HCT116 (cell line): ENCODE measurements at regions not wholly inside any gene's neighbourhood (a gene's known extent, or its start where the extent isn't known, plus 50 kb on each side); places are given as distances from the start of the nearest gene placed in this dataset.

Experiments used
- ATAC-seq: fragments of 200-7000 bp; cut with Tn5 transposase; 2 replicates; pipeline ENCODE4 v1.9.1; 2020; ENCODE audit warnings: mild to moderate bottlenecking, moderate library complexity
- BruUV-seq: library from RNA; stranded (reverse); fragments of 400-500 nt; replicated peaks from 2 replicates; lab custom pipeline; 2021; lab: Mats Ljungman, UMichigan
- CTCF ChIA-PET: fragments of 300-600 bp; sonication (Branson Sonifier 250); formaldehyde crosslinking; loops from one replicate; lab custom pipeline; 2021; ENCODE audit warnings: antibody characterized with exemption; lab: Charles Lee
- POLR2A ChIA-PET: fragments of 300-600, 350-600 bp; sonication (Branson Sonifier 250); formaldehyde crosslinking; loops from one replicate; lab custom pipeline; 2021; ENCODE audit warnings: antibody characterized with exemption; lab: Charles Lee
- RAD21 ChIA-PET, 2 experiments: fragments of 300-600 bp; sonication (Branson Sonifier 250); formaldehyde crosslinking; loops; one replicate each; lab custom pipeline; 2023; ENCODE audit warnings: low total read pairs in 2 of 2; ENCODE audit not compliant: uncharacterized antibody in 2 of 2, unreplicated experiment in 2 of 2, low non-redundant PET in 1 of 2; lab: Charles Lee
- DNase-seq: peaks from one replicate; pipeline ENCODE4 v3.0.0-alpha.2; 2010; ENCODE audit warnings: low read depth, low spot score
- H2AFZ ChIP-seq: fragments of 200-600 bp; shearing (Covaris generic), sonication (generic); 2 replicates; pipeline ENCODE4 v1.6.1; 2017; ENCODE audit warnings: low read depth, mixed run types, mixed read lengths, antibody characterized with exemption, low read length; ENCODE audit not compliant: poor library complexity, severe bottlenecking
- H3K27ac ChIP-seq: 2 replicates; pipeline ENCODE4 v1.5.1; 2012; ENCODE audit warnings: low read depth, low read length
- H3K27me3 ChIP-seq: fragments of 200-600 bp; sonication (generic); 2 replicates; pipeline ENCODE4 v1.6.1; 2016; ENCODE audit warnings: mixed run types, low read length, mixed read lengths; ENCODE audit not compliant: insufficient read depth
- H3K36me3 ChIP-seq, 2 experiments: fragments of 200-500 bp in 1 of 2; fragments of 200-600 bp in 1 of 2; sonication (Bioruptor generic) in 1 of 2; sonication (generic) in 1 of 2; 2 replicates each; pipeline versions ENCODE4 v1.5.1 to v1.6.1; 2014 to 2016; ENCODE audit warnings: low read length in 2 of 2, inconsistent platforms in 1 of 2, mixed read lengths in 1 of 2, mixed run types in 1 of 2; ENCODE audit not compliant: insufficient read depth in 2 of 2, control insufficient read depth in 1 of 2
- H3K4me1 ChIP-seq, 2 experiments: fragments of 200-600 bp in 1 of 2; sonication (generic) in 1 of 2; 2 replicates each; pipeline versions ENCODE4 v1.5.1 to v1.6.1; 2012 to 2017; ENCODE audit warnings: low read length in 2 of 2, inconsistent platforms in 1 of 2, mild to moderate bottlenecking in 1 of 2, mixed read lengths in 1 of 2, mixed run types in 1 of 2, moderate library complexity in 1 of 2; ENCODE audit not compliant: insufficient read depth in 2 of 2, control insufficient read depth in 1 of 2
- H3K4me2 ChIP-seq: fragments of 200-600 bp; sonication (generic); 2 replicates; pipeline ENCODE4 v1.6.1; 2017; ENCODE audit warnings: mixed run types, low read length, mixed read lengths
- H3K4me3 ChIP-seq, 2 experiments: fragments of 200-600 bp in 1 of 2; sonication (generic) in 1 of 2; replicated peaks in 1 of 2; 2 replicates each; pipeline ENCODE4 v1.5.1; 2011 to 2016; ENCODE audit warnings: low read length in 2 of 2, control low read depth in 1 of 2, low read depth in 1 of 2, mild to moderate bottlenecking in 1 of 2, mixed read lengths in 1 of 2, mixed run types in 1 of 2
- H3K79me2 ChIP-seq: fragments of 200-600 bp; sonication (generic); 2 replicates; pipeline ENCODE4 v1.6.1; 2017; ENCODE audit warnings: mild to moderate bottlenecking, mixed run types, low read length, moderate library complexity, mixed read lengths; ENCODE audit not compliant: insufficient read depth
- H3K9ac ChIP-seq: fragments of 200-600 bp; sonication (generic); 2 replicates; pipeline ENCODE4 v1.6.1; 2016; ENCODE audit warnings: low read length, mixed read lengths
- H3K9me2 ChIP-seq: fragments of 200-600 bp; sonication (generic), shearing (Covaris generic); 2 replicates; pipeline ENCODE4 v1.6.1; 2017; ENCODE audit warnings: mixed run types, mild to moderate bottlenecking, moderate library complexity; ENCODE audit not compliant: insufficient read depth
- H3K9me3 ChIP-seq, 2 experiments: fragments of 200-500 bp in 1 of 2; fragments of 200-600 bp in 1 of 2; sonication (Bioruptor generic) in 1 of 2; sonication (generic) in 1 of 2; 2 replicates each; pipeline ENCODE4 v1.6.1; 2014 to 2017; ENCODE audit warnings: low read length in 2 of 2, mixed read lengths in 2 of 2, inconsistent platforms in 1 of 2, low read depth in 1 of 2, mild to moderate bottlenecking in 1 of 2, mixed run types in 1 of 2, moderate library complexity in 1 of 2; ENCODE audit not compliant: control insufficient read depth in 1 of 2, insufficient read depth in 1 of 2
- H4K20me1 ChIP-seq: fragments of 200-600 bp; sonication (generic), shearing (Covaris generic); 2 replicates; pipeline ENCODE4 v1.6.1; 2017; ENCODE audit warnings: mixed run types, mild to moderate bottlenecking, moderate library complexity; ENCODE audit not compliant: insufficient read depth
- CEBPB ChIP-seq: IDR thresholded peaks from 2 replicates; pipeline ENCODE4 v1.6.1; 2012; ENCODE audit warnings: low read depth
- CTCF ChIP-seq, 3 experiments: fragments of 200-600 bp in 1 of 3; sonication (generic) in 1 of 3; IDR thresholded peaks in 2 of 3; conservative IDR thresholded peaks in 1 of 3; 2 replicates each; pipeline ENCODE4 v1.5.1; 2012 to 2017; ENCODE audit warnings: low read depth in 2 of 3, low read length in 2 of 3, antibody characterized with exemption in 1 of 3, borderline replicate concordance in 1 of 3, control low read depth in 1 of 3, mild to moderate bottlenecking in 1 of 3, mixed read lengths in 1 of 3, mixed run types in 1 of 3, moderate library complexity in 1 of 3; ENCODE audit not compliant: insufficient read depth in 1 of 3
- EZH2 ChIP-seq: fragments of 200-600 bp; sonication (generic); IDR thresholded peaks from 2 replicates; pipeline ENCODE4 v1.6.1; 2017; ENCODE audit warnings: antibody characterized with exemption, mixed run types
- EZH2phosphoT487 ChIP-seq: fragments of 200-600 bp; IDR thresholded peaks from 2 replicates; pipeline ENCODE4 v1.6.1; 2018; ENCODE audit warnings: antibody characterized with exemption, borderline replicate concordance
- FOSL1 ChIP-seq: IDR thresholded peaks from 2 replicates; pipeline ENCODE4 v1.6.1; 2012; ENCODE audit warnings: low read depth
- JUND ChIP-seq: IDR thresholded peaks from 2 replicates; pipeline ENCODE4 v1.6.1; 2012
- POLR2AphosphoS5 ChIP-seq: IDR thresholded peaks from 2 replicates; pipeline ENCODE4 v1.6.1; 2011; ENCODE audit warnings: mild to moderate bottlenecking, low read depth, low read length, moderate library complexity
- SIN3A ChIP-seq: IDR thresholded peaks from 2 replicates; pipeline ENCODE4 v1.6.1; 2012; ENCODE audit warnings: low read depth
- SP1 ChIP-seq: IDR thresholded peaks from 2 replicates; pipeline ENCODE4 v1.6.1; 2012; ENCODE audit warnings: low read depth
- SRF ChIP-seq: IDR thresholded peaks from 2 replicates; pipeline ENCODE4 v1.6.1; 2012; ENCODE audit warnings: low read depth
- TCF7L2 ChIP-seq: IDR thresholded peaks from 2 replicates; pipeline ENCODE4 v1.7.0; 2011; ENCODE audit warnings: borderline replicate concordance, inconsistent platforms; ENCODE audit not compliant: insufficient read depth, insufficient read length; ENCODE audit errors: extremely low read depth
- YY1 ChIP-seq: IDR thresholded peaks from 2 replicates; pipeline ENCODE4 v1.6.1; 2011; ENCODE audit warnings: low read length, low read depth, moderate library complexity, mild to moderate bottlenecking; ENCODE audit not compliant: insufficient replicate concordance; ENCODE audit errors: extremely low read depth
- intact Hi-C: fragments of 100-400 bp; cut with micrococcal nuclease; formaldehyde crosslinking; loops from 2 replicates; pipeline ENCODE4 v1.10.0; 2022
- TF ChIP-seq, protein P1 (sequence below): IDR thresholded peaks from 2 replicates; pipeline ENCODE4 v1.6.1; 2012; ENCODE audit warnings: low read depth
- TF ChIP-seq, protein P2 (sequence below): IDR thresholded peaks from 2 replicates; pipeline ENCODE4 v1.6.1; 2012
- TF ChIP-seq, protein P3 (sequence below): IDR thresholded peaks from 2 replicates; pipeline ENCODE4 v1.6.1; 2011; ENCODE audit warnings: mild to moderate bottlenecking, low read length, moderate library complexity; ENCODE audit not compliant: insufficient replicate concordance; ENCODE audit errors: extremely low read depth

GRCh38 chr9:73537561-73537960, 385.9 kb downstream of the ANXA1 start:
- DNase-seq = no peak
- H3K9me3 ChIP-seq = no peaks in the 10 kb centered on the region
- no peaks in the 10 kb centered on the region for H3K9me2 ChIP-seq
- H3K4me1 ChIP-seq = no peaks in the 10 kb centered on the region
- H3K79me2 ChIP-seq = no peaks in the 10 kb centered on the region
- H4K20me1 ChIP-seq = no peaks in the 10 kb centered on the region
- no peak for TF ChIP-seq EZH2phosphoT487
- TF ChIP-seq POLR2AphosphoS5 = no peak
- TF ChIP-seq SRF = no peak
- no peak for TF ChIP-seq JUND
- no peak for TF ChIP-seq EZH2
- no peak for TF ChIP-seq SP1
- TF ChIP-seq SIN3A = no peak
- no peak for TF ChIP-seq TCF7L2
- TF ChIP-seq CTCF (IDR thresholded peaks at IDR 0.05 in 2 of 3, conservative IDR thresholded peaks at IDR 0.05 in 1 of 3; ENCODE audit: borderline replicate concordance in 1 of 3, insufficient read depth in 1 of 3, low read depth in 2 of 3, low read length in 2 of 3) = no peak
- TF ChIP-seq, protein P1, sequence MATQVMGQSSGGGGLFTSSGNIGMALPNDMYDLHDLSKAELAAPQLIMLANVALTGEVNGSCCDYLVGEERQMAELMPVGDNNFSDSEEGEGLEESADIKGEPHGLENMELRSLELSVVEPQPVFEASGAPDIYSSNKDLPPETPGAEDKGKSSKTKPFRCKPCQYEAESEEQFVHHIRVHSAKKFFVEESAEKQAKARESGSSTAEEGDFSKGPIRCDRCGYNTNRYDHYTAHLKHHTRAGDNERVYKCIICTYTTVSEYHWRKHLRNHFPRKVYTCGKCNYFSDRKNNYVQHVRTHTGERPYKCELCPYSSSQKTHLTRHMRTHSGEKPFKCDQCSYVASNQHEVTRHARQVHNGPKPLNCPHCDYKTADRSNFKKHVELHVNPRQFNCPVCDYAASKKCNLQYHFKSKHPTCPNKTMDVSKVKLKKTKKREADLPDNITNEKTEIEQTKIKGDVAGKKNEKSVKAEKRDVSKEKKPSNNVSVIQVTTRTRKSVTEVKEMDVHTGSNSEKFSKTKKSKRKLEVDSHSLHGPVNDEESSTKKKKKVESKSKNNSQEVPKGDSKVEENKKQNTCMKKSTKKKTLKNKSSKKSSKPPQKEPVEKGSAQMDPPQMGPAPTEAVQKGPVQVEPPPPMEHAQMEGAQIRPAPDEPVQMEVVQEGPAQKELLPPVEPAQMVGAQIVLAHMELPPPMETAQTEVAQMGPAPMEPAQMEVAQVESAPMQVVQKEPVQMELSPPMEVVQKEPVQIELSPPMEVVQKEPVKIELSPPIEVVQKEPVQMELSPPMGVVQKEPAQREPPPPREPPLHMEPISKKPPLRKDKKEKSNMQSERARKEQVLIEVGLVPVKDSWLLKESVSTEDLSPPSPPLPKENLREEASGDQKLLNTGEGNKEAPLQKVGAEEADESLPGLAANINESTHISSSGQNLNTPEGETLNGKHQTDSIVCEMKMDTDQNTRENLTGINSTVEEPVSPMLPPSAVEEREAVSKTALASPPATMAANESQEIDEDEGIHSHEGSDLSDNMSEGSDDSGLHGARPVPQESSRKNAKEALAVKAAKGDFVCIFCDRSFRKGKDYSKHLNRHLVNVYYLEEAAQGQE = no peak
- TF ChIP-seq, protein P2, sequence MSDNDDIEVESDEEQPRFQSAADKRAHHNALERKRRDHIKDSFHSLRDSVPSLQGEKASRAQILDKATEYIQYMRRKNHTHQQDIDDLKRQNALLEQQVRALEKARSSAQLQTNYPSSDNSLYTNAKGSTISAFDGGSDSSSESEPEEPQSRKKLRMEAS = no peak
- TF ChIP-seq CEBPB = no peak
- no peak for TF ChIP-seq FOSL1
- no peak for TF ChIP-seq YY1
- TF ChIP-seq, protein P3, sequence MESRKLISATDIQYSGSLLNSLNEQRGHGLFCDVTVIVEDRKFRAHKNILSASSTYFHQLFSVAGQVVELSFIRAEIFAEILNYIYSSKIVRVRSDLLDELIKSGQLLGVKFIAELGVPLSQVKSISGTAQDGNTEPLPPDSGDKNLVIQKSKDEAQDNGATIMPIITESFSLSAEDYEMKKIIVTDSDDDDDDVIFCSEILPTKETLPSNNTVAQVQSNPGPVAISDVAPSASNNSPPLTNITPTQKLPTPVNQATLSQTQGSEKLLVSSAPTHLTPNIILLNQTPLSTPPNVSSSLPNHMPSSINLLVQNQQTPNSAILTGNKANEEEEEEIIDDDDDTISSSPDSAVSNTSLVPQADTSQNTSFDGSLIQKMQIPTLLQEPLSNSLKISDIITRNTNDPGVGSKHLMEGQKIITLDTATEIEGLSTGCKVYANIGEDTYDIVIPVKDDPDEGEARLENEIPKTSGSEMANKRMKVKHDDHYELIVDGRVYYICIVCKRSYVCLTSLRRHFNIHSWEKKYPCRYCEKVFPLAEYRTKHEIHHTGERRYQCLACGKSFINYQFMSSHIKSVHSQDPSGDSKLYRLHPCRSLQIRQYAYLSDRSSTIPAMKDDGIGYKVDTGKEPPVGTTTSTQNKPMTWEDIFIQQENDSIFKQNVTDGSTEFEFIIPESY = no peak
- TF ChIP-seq, all 23 proteins: peak for 0
- Histone ChIP-seq H3K9ac (no peak overlapping the region), H3K27ac (no peak overlapping the region), H3K27me3 (peaks cover 21% of the 10 kb centered on the region), H3K4me3 (no peak overlapping the region), H3K36me3 (no peaks in the 10 kb centered on the region), H2AFZ (no peak overlapping the region), H3K4me2 (no peak overlapping the region)
- no peak for ATAC-seq
- RAD21 ChIA-PET = no interaction called here
- CTCF ChIA-PET = no interaction called here
- POLR2A ChIA-PET = no interaction called here
- BruUV-seq = no TSS peak
- intact Hi-C loops = no loop called here
